ENCODE measurements at regions not wholly inside any gene's neighbourhood (a gene's known extent, or its start where the extent isn't known, plus 50 kb on each side); places are given as distances from the start of the nearest gene placed in this dataset.

- no peak for TF ChIP-seq POLR2AphosphoS5 (IDR thresholded peaks at IDR 0.05; ENCODE audit: borderline replicate concordance, low read depth, low read length)
- no peak for TF ChIP-seq EZH2 (IDR thresholded peaks at IDR 0.05)
- no peak for TF ChIP-seq FOXP2 (optimal IDR thresholded peaks at IDR 0.05; ENCODE audit: control extremely low read depth, extremely low read length, insufficient read depth)
Measured at GRCh38 chr4:119825696-119826095, 197.1 kb upstream of the PDE5A start.
